Cardiac septum (tissue), 1 donor: ENCODE measurements at regions not wholly inside any gene's neighbourhood (a gene's known extent, or its start where the extent isn't known, plus 50 kb on each side); places are given as distances from the start of the nearest gene placed in this dataset.
"Not testable (repeated sequence)": the region's sequence is repeated elsewhere in the genome, so short reads cannot be mapped to it uniquely, and the experiment has no call there.

Source experiments
- DNase-seq: peaks from one replicate; pipeline ENCODE4 v3.0.0-alpha.2; 2020; ENCODE audit warnings: low spot score
- intact Hi-C: fragments of 100-400 bp; cut with DNase I; formaldehyde crosslinking; loops from one replicate; pipeline ENCODE4 v1.14.0; 2022
- donor health status: DM: no; HTN: no; CAD: no.

DNA sequence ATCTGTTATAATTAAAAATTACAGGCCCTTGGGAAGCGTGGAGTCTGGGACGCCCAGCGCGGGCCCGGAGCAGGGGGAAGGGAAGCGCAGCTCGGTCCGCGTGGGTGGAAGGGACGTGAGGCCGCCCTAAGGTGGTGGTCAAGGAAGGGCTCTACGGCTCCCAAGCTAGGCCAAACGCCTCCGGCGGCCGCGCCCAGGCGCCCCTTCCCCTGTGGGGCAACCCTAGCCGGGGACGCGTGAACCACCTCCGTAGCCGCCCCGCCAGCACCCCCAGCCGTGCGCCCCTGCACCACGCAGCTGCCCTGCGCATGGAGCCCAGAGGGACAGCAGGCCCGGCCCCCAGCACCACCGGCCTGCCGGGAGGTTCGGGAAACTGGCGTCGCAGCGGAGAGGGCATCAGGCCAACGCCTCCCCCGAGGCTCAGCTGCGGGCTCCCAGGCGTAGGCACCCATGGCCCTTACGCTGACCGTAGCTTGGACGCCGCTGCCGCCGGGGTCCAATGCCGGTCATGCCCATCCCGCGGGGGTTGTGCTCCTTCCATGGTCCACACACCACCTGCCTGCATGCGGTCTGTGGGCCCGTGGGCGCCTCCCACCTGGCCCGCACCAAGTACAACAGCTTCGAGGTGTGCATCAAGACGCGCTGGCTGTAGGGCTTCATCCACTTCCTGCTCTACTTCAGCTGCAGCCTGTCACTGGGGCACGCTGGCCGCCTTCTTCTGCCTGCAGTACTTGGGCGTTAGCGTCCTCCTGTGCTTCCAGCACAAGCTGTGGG lies 166.7 kb downstream of the SEPTIN7 start:
- intact Hi-C loops: no loop called here
- DNase-seq: peak; percentile 66

DNA sequence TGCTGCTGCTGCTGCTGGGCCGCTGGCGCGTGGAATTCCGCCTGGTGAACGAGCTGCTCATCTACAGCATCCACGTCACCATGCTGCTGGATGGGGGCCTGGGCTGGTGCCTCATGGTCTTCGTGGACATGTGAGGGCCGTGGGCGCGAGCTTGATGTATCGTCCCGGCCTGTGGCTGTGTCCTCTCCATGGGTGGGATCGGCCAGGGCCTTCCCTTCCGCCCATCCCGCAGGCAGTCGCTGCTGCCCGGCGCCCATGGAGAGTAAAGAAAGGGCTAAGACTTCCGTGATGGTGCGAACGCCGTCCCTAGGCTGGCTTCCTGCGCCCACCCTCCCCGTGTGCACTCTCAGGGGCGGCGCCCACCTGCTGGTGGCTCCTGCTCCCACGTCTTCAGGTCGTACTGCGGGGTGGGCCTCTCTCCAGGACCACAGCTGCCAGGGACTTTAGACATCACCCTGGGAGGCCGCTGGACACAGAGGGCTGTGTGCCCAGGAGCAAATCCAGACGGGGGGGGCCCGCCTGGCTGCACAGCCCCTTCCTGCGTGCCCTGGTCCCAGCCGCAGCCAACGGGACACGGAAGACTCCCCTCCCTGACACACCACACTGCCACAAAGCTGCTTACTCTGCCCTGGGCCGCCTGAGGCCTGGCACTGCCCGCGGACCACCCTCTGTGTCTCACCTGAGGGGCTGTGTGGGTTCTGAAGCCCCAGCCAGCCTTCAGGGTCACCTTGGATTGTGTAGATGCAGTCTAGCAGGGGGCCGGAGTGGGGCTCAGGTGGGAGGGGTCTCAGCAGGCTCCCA lies 167.5 kb downstream of the SEPTIN7 start:
- intact Hi-C loops: no loop called here
- DNase-seq: peak; percentile 62

DNA sequence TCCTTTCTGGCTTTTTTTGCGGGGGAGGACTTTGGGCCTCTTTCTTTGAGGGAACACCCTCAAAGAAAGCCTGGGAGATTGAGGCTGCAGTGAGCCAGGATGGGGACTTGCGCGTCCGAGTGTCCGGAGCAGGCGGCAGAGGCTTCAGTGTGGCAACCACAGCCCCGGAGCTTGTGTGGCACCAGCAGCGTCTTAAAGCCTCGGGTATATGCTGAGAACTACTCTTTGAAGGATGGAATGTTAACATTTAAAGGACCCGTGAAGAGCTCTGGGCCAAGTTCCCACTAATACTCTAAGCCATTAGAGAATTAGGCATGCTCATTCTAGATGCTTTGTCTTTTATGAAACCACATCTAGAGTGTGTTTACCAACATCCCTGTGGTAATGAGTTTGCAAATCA lies 168.2 kb downstream of the SEPTIN7 start:
- DNase-seq: peak; percentile 58
- intact Hi-C loops: no loop called here

DNA sequence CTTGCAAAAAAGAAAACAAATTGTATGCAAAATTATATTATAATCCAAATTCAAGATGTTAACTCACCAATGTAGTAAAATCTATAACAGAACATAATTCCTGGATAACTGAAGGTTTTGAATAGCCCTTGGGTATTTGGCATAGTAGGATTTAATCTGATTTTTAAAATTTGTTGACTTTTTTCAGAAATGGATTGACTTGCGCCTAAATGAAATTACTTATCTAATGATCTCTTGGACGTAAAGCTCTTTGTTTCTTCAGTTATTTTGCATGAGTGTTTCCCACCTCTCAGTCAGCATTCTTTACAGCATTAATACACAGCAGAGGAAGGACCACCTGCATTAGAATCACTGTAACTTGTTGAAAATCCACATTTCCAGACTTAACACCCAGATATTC lies 169.6 kb downstream of the SEPTIN7 start:
- no peak for DNase-seq
- intact Hi-C loops: loop anchor here (10.0 kb wide), 1 partner anchor 266 kb away; no protein-coding TSS in a partner anchor

DNA sequence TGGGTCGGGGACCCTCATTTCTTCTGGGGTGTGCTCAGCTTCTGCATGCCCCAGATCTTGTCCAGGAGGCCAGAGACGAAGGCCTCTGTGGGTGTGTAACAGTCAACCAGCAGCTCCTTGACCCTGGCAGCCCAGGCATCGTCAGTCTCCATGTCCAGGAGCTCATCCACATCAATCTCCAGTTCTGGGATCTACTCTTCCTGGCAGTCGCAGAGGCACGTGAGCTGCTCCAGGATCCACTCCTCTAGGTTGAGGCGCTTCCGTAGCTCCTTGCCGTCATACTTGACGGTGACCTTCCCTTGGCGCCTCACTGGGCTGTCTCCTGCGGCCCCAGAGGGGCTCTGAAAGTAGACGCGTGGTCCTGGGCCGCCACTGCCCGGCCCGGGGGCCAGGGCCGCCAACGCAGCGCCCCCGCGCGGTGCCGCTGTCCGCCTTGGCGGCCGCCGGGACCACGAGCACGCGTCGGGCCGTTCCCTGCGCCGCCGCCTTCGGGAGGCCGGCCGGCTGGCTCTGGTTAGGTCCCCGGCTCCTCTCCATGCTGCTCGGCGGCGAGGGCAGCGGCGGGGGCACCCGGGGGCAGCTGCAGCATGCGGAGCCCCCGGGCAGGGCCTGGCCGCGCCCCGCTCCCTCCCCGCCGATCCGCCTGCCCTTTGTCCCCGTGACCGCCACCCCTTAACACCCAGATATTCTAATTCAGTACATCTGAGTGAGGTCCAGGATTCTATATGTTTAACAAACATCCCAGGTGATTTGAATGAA lies 170.5 kb downstream of the SEPTIN7 start:
- peak; percentile 70 for DNase-seq
- intact Hi-C loops: loop anchor here (10.0 kb wide), 1 partner anchor 267 kb away; no protein-coding TSS in a partner anchor

DNA sequence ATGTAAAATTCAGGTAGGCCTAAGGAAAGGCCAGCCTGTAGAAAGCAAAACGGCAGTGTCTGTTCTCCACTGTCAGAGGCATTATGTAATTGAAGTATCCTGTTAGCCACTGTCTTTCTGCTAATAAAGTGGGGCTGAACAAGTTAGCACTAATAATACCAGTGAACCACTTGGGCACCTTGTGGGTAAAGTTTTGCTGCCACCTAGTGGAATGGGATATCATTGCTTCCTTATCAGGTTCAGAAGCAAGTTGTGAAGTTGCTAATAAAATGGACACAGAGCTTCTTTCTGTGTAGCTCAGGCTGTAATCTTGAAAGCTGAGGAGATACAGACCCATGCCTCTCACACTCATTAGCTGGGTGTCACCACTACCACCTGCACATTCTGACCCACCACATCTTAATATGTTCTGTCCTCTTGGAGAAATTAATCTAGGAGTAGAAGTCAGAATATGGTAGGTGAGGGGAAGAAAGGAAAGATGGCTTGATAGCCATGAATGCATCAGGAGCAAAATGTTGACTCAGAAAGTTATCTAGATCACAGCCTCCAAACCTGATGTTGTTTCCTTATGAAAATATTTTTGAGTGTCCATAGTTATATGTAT lies 175.1 kb downstream of the SEPTIN7 start:
- intact Hi-C loops: loop anchor here (10.0 kb wide), 1 partner anchor 271 kb away; no protein-coding TSS in a partner anchor
- DNase-seq: no peak

DNA sequence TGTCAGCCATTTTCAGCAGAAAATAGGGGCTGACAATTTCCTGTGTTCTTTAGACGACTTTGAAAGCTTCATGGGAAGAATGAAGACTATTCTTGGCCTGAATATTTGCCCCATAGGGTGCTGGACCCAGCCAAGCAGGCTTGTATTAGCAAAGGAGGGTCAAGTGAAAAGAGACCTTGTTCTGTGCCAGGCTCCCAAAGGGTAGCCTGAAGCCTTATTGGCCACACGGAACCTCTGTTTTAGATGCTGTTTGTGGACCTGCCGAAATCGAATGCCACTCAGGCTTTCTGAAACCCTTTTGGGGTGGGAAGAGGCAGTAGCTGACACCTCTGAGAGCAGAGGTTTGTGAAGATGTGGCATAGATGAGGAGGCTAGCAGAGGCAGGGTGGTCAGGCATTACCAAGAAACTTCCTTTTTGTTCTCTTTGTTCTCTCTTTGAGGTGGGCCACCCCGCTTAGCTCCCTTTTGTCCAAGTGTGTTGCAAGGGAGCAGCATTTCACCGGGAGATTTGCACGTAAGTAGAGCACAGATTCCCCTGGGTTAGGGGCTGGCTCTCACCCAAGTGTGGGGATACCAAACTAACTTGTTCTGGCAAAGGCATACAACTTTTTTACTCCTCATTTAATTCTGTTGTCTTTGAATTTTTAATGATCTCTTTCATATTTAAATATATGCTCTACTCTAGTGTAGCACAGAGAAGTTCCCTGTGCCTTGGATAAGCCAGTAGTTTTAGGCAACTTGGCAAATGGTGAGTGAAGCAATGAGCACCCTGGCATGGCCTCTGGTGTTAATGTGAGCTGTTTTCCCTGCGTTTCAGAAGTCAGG lies 174.0 kb upstream of the EEPD1 start:
- not testable (repeated sequence) for DNase-seq
- intact Hi-C loops: loop anchor here (10.0 kb wide), 1 partner anchor 274 kb away; no protein-coding TSS in a partner anchor

DNA sequence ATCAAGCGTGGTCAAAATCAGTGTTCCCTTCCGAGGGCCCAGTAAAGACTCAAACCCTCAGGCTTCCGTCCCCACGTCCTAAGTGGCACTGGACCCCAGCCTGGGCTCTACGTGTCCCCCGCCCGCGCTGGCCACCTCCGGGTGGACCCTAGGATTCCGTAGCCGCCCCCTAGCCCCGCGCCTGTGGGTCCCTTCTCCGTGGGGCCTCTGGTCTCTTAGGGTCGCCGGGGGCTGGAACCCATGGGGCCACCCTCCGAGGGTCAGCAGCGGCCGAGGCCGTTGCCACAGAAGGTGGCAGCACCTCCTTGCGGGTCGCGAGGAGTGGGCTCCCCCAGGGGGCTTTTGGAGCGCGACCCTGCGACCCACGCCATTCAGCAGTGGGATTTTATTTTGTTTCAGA lies 170.5 kb upstream of the EEPD1 start:
- intact Hi-C loops: loop anchor here (5.0 kb wide), 1 partner anchor 65 kb away; no protein-coding TSS in a partner anchor
- no peak for DNase-seq

DNA sequence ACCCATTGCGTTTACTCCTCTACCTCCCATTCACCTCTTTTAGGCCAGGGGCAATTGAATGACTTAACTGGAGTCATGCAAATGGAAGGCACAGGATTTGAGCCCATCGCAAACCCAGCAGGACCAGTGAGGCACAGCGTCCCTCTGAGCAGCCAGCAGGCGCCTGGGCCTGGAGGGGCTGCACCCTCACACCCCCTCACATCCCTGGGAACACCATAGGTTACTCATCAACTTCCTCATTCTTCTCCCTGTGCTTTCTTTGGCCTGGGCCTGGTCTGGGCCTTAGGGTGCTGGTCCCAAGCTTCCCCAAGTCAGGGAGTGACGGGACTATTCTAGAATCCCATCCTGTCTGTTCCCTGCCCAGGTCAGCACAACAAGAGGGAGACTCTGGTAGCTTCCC lies 169.4 kb upstream of the EEPD1 start:
- DNase-seq: no peak
- intact Hi-C loops: loop anchor here (2.0 to 5.0 kb wide), 3 partner anchors 66 to 335 kb away; no protein-coding TSS in a partner anchor

DNA sequence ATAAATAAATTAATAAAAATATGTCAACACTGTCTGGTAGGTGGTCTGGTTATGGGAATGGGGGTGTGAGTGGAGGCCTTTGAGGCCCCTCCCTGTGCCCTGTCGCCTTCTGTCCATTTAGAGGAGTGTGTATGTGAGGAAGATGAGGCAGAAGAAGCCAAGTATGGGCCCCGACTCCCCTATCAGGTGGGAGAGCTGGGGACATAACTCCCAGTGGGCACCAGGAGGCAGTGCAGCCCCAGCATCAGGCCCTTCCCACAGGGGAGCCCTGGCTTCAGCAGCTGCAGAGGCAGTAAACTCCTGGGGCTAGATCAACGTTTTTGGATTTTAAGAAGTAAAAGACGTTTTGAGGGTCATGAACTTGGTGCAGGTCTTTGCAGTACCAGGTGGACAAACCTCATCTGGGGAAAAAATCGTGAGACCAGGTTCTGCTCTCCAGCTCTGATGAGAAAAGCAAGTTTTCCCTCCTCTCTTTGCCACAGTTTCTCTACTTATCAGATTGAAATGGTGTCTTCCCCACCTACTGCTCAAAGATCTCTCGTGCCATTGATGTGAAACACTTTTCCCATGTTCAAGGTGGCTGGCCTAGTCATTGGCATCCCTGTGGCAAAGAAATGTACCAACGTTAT lies 167.8 kb upstream of the EEPD1 start:
- intact Hi-C loops: loop anchor here (1.0 to 2.0 kb wide), 3 partner anchors 112 to 334 kb away; no protein-coding TSS in a partner anchor
- peak; percentile 90 for DNase-seq

DNA sequence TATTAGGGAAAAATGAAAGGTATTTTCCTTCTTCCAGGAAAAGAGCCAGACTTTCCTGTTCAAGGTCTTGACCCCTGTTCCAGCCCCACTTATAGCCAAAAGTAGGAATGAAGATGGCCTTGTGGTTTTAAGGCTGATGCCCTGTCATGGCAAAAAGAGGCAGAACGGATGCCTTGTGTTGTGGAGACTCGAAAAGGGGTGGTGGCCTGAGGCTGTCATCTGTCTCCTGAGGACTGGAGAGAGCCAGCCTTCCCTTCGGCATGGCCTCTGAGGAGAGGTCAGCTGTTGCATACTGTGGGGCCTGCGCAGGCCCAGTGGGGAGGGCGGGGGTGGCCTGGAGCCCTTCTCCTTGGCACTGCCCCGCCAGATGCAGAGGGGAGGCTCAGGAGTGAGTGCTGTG lies 166.0 kb upstream of the EEPD1 start:
- intact Hi-C loops: no loop called here
- no peak for DNase-seq

DNA sequence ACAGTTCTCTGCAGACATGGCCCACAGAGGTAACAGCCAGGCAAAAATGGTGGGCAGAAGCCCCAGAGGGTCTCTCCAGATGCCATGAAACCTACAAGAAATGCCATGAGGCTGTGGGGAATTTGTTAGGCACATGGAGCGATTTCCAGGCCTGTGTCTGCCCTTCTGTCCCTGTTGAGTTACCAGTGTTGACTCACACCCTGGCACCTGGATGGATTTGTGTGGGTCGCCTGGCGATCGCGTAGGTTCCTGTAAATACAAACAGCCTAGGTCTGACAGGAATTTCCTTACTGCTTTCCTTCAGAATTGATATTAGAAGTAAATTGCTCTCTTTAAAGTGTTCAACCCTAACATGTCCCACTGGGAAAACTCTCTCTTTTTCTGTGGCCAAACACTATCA lies 164.9 kb upstream of the EEPD1 start:
- intact Hi-C loops: no loop called here
- DNase-seq: no peak

DNA sequence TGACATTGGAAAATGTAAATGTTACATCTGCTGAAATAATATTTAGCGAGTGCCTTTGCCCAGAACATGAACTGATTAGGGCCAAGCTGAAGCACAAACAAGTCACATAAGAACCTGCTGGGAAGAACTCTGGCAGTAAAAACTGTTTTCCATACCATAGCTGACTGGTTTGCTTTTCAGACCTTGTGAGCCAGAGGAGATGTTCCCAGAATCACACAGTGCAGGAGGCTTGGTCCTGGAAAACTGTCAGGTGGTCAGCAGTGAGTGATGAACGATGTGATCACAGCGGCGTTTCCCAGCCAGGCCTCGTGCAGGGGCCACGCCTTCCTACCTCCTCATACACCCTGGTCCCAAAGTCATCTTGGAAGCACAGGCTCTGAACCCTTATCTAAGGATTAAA lies 164.2 kb upstream of the EEPD1 start:
- DNase-seq: no peak
- intact Hi-C loops: no loop called here

DNA sequence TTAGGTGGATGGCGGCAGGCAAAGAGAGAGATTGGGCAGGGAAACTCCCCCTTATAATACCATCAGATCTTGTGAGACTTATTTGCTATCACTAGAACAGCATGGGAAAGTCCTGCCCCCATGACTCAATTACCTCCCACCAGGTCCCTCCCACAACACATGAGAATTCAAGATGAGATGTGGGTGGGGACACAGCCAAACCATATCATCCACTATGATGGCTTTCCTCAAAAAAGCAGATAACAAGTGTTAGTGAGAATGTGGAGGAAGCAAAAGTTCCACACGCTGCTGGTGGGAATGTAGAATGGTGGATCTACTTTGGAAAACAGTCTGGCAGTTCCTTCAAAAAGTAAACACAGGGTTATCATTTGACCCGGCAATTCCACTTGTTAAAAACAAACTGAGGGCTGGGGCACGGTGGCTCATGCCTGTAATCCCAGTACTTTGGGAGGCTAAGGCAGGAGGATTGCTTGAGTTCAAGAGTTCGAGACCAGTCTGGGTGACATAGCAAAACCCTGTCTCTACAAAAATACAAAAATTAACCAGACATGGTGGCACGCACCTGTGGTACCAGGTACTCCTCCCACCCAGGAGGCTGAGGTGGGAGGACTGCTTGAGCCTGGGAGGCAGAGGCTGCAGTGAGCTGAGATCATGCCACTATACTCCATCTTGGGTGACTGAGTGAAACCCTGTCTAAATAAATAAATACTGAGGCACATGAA lies 161.4 kb upstream of the EEPD1 start:
- DNase-seq: no peak
- intact Hi-C loops: no loop called here

DNA sequence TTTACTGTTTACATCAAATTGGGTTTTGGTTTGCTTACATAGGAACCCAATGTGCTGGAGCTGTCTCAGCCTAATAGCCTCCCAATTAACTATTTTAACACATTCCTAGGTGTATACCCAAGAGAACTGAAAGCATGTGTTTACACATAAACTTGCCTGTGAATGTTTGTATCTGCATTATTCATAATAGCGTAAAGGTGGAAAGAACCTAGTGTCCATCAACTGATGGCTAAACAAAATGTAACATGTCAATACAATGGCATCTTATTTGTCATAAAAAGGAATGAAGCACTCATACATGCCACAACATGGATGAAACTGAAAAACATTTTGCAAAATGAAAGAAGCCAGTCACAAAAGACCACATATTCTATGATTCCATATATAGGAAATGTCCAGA lies 160.6 kb upstream of the EEPD1 start:
- no peak for DNase-seq
- intact Hi-C loops: no loop called here

DNA sequence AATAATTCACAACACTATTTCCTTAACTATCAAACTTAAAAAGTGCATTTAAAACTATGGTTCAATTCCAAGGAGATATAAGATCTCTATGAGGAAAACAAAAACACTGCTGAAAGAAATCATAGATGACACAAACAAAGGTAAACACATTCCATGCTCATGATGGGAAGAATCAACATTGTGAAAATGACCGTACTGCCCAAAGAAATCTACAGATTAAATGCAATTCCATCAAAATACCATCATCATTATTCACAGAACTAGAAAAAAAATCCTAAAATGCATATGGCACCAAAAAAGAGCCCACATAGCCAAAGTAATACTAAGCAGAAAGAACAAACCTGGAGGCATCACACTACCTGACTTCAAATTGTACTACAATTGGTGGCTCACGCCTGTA lies 159.9 kb upstream of the EEPD1 start:
- intact Hi-C loops: no loop called here
- DNase-seq: no peak
